ENCODE measurements at regions not wholly inside any gene's neighbourhood (a gene's known extent, or its start where the extent isn't known, plus 50 kb on each side); places are given as distances from the start of the nearest gene placed in this dataset.
"Not testable (repeated sequence)": the region's sequence is repeated elsewhere in the genome, so short reads cannot be mapped to it uniquely, and the experiment has no call there.

DNA sequence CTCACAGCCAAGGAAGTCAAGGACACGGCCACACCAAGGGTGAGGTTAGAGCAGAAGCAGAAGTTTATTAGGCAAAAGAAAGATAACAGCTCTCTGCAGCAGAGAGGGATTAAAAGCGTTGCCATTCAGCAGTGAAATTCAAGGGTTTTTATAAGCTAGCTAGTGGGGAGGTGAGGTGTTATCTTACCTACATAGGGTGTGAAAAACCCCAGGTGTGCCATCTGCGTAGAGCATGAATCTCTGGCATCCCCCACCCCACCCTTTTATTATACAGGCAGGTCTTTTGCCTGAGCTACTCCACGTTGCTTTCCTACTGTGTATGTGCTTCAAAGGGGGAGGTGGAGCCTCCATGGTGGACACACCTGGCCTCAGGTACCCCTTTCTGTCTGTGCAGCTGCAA is 135.4 kb downstream of the ARHGAP11B start:
- FAIRE-seq, result not testable (repeated sequence)

- not testable (repeated sequence) for FAIRE-seq
Observed at GRCh38 chr15:30769390-30770124, 134.2 kb upstream of the FAN1 start.

GRCh38 chr15:30770759-30771158 is 133.0 kb upstream of the FAN1 start:
- no peak for FAIRE-seq

GRCh38 chr15:30783019-30783418 is 120.7 kb upstream of the FAN1 start:
- FAIRE-seq, result no peak

DNA sequence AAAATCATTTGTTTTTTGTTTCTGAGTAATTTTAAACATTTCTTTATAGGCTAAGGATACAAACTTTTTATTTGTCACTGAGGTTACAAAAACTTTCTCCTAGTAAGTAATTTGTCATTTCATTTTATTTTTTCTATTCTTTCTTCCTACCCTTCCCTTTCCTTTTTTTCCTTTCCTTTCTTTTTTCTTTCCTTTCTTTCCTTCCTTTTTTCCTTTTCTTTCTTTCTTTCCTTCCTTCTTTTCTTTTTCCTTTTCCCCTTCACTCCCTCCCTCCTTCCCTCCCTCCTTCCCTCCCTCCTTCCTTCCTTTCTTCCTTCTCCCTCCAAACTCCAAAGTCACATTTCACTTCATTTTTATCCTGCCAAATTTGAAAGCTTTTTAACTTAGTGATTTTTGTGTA is 115.1 kb upstream of the FAN1 start:
- no peak for FAIRE-seq

GRCh38 chr15:30791239-30792175 is 112.2 kb upstream of the FAN1 start:
- no peak for FAIRE-seq

- not testable (repeated sequence) for FAIRE-seq
Observed at GRCh38 chr15:30792843-30793242, 110.9 kb upstream of the FAN1 start.

- no peak for FAIRE-seq
Observed at GRCh38 chr15:30794388-30794787, 109.3 kb upstream of the FAN1 start.

GRCh38 chr15:30799565-30799964 is 104.2 kb upstream of the FAN1 start:
- FAIRE-seq, result not testable (repeated sequence)

GRCh38 chr15:30801140-30801895 is 102.4 kb upstream of the FAN1 start:
- not testable (repeated sequence) for FAIRE-seq

DNA sequence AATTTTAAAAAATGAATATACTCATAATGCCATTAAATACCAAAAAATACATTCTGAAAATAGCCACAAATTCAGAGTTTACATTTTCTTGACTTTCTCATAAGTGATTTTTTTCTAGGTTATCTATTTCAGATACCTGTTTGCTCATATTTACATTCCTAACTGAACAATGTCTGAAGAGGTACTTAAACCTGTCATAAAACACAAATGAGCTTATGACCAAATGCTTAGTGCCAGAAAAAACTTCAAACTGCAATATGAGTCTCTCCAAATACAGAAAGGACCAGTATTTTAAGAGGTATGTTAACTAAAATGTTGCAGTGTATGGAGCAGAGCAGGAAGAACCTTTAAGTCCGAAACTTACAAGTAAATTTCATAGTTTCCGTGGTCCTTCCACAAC is 101.7 kb upstream of the FAN1 start:
- not testable (repeated sequence) for FAIRE-seq

GRCh38 chr15:30803703-30804102 is 100.0 kb upstream of the FAN1 start:
- FAIRE-seq, result not testable (repeated sequence)

GRCh38 chr15:30816430-30816829 is 87.3 kb upstream of the FAN1 start:
- FAIRE-seq, result no peak

GRCh38 chr15:30823068-30823813 is 80.5 kb upstream of the FAN1 start:
- FAIRE-seq, result peak; percentile 95

- FAIRE-seq, result no peak
Observed at GRCh38 chr15:30824518-30825195, 79.1 kb upstream of the FAN1 start.

GRCh38 chr15:30827625-30828303 is 76.0 kb upstream of the FAN1 start:
- FAIRE-seq, result no peak

DNA sequence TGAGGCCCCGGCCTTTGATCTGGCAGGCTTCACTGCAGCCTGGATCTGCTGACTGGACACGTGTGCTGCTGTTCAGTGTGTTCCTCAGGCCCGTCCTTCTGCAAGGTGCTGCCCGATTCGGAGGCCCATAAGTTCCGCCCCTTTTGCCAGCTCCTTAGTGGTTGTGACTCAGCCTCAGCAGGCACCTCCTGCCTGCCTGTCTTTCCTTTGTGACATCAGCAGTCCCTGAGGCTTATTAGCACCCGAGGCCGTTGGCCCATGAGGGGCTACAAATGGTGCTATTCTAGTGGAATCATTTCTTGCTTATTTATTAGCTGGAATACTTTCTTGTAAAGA is 75.4 kb upstream of the FAN1 start:
- FAIRE-seq, result not testable (repeated sequence)

DNA sequence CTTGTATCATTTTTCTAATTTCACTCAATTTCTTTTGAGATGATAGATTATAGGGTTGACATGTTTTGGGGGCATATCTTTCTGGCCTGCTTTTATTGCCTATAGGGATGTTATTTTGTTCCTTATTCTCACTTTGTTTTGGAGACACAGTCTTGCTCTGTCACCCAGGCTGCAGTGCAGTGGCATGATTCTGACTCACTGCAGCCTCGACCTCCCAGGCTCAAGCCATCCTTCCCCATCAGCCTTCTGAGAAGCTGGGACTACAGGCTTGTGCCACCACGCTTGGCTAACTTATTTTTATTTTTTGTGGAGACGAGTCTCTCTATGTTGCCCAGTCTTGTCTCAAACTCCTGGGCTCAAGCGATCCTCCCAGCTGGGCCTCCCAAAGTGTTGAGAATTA is 72.8 kb upstream of the FAN1 start:
- FAIRE-seq, result no peak

DNA sequence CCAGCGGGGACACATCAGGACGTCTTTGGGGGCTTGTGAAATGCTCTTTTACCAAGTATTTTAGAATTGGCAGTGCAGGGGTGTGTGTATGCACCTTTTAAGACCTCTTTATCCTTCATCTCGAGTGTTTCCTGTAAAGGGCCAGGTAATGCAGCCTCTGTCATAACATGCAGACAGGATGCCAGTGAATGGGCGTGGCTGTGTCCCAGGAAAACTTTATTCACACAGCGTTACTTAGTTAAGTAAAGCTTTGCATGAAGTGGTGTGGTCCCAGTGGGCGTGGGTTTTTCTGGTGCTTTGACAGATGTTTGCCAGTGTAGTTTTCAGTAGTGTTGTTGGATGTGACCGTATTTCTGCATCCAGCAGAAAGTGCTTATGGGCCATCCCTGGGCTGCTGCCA is 70.3 kb upstream of the FAN1 start:
- FAIRE-seq, result not testable (repeated sequence)

- FAIRE-seq, result not testable (repeated sequence)
Observed at GRCh38 chr15:30841639-30842038, 62.1 kb upstream of the FAN1 start.

GRCh38 chr15:30842798-30843472 is 60.8 kb upstream of the FAN1 start:
- not testable (repeated sequence) for FAIRE-seq

Measured in islet of Langerhans (tissue), 1 donor.